ENCODE measurements at regions not wholly inside any gene's neighbourhood (a gene's known extent, or its start where the extent isn't known, plus 50 kb on each side); places are given as distances from the start of the nearest gene placed in this dataset.

DNA sequence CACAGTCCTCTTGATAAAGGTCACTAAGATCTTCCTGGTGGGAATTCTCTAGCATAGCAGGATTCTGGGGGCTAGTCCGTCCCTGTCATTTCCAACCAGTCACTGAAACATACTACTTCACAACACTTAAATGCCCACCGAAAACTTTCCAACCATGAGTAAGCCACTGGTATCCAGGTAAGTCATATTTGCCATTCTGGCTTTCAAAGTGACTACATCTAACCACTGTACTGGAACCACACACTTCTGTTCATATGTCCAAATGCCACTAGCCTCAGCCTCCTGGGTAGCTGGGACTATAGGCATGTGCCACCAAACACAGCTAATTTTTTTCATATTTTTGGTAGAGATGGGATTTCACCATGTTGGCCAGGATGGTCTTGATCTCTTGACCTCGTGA, 64.3 kb upstream of the VANGL1 start:
- H3K9ac ChIP-seq (ENCODE audit: insufficient read depth, low read depth, low read length) = no peak overlapping the region
- no peaks in the 10 kb centered on the region for H3K36me3 ChIP-seq (replicated peaks in 1 of 2; ENCODE audit: control insufficient read depth in 1 of 2, insufficient read depth in 2 of 2, low read length in 2 of 2)
- H3K27ac ChIP-seq (ENCODE audit: extremely low read length, insufficient read depth, low read length) = no peak overlapping the region
- ChIA-PET CTCF (ENCODE audit: low intra/inter-chr PET ratio, low total read pairs) (no interaction called here), POLR2A (no interaction called here)
- H2AFZ ChIP-seq (ENCODE audit: low read length) = no peak overlapping the region
- H3K27me3 ChIP-seq (ENCODE audit: control insufficient read depth in 1 of 2, insufficient read depth in 2 of 2, low read length in 2 of 2) = no peaks in the 10 kb centered on the region
- no peaks in the 10 kb centered on the region for H3K79me2 ChIP-seq (ENCODE audit: insufficient read depth, low read length)
- ATAC-seq (no peak), FAIRE-seq (no peak), DNase-seq (ENCODE audit: low spot score) (no peak)
- 5% methylated on average over 3 of the region's 3 CpGs for WGBS (ENCODE audit: low lambda C conversion rate)
- no peaks in the 10 kb centered on the region for H4K20me1 ChIP-seq (ENCODE audit: insufficient read depth, low read length)
- BruUV-seq (replicated peaks) = no TSS peak
- in situ Hi-C loops (cut with HindIII; ENCODE audit: extremely low pct_ligation_motif_present, low pct_unique_long_range_greater_than_20kb) = no loop called here
- peaks cover 11% of the 10 kb centered on the region for H3K9me3 ChIP-seq (ENCODE audit: low read length)
- no peak overlapping the region for H3K4me3 ChIP-seq (replicated peaks in 1 of 3; ENCODE audit: insufficient read depth in 1 of 3, low read depth in 2 of 3, low read length in 3 of 3)
- intact Hi-C loops (cut with micrococcal nuclease; ENCODE audit: unreplicated experiment) = no loop called here
- H3K4me2 ChIP-seq (ENCODE audit: low read depth, low read length) = no peak overlapping the region
- H3K4me1 ChIP-seq (ENCODE audit: insufficient read depth, low read length) = no peaks in the 10 kb centered on the region
- no peak for TF ChIP-seq NR3C1 (CRISPR knock-in tag; IDR thresholded peaks at IDR 0.05)
- TF ChIP-seq ZFX (CRISPR knock-in tag; IDR thresholded peaks at IDR 0.05; ENCODE audit: low read depth) = no peak
- TF ChIP-seq GPBP1L1 (CRISPR knock-in tag; IDR thresholded peaks at IDR 0.05) = no peak
- TF ChIP-seq, protein P1, sequence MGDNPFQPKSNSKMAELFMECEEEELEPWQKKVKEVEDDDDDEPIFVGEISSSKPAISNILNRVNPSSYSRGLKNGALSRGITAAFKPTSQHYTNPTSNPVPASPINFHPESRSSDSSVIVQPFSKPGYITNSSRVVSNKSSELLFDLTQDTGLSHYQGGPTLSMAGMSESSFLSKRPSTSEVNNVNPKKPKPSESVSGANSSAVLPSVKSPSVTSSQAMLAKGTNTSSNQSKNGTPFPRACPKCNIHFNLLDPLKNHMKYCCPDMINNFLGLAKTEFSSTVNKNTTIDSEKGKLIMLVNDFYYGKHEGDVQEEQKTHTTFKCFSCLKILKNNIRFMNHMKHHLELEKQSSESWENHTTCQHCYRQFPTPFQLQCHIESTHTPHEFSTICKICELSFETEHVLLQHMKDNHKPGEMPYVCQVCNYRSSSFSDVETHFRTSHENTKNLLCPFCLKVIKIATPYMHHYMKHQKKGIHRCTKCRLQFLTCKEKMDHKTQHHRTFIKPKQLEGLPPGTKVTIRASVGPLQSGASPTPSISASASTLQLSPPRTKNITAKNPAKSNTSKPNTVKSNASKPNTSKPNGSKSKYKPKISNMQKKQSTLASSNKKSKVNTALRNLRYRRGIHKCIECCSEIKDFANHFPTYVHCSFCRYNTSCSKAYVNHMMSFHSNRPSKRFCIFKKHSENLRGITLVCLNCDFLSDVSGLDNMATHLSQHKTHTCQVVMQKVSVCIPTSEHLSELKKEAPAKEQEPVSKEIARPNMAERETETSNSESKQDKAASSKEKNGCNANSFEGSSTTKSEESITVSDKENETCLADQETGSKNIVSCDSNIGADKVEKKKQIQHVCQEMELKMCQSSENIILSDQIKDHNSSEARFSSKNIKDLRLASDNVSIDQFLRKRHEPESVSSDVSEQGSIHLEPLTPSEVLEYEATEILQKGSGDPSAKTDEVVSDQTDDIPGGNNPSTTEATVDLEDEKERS (CRISPR knock-in tag; IDR thresholded peaks at IDR 0.05) = no peak
- no peak for TF ChIP-seq ZNF484 (CRISPR knock-in tag; IDR thresholded peaks at IDR 0.05; ENCODE audit: borderline replicate concordance, low read depth)
- TF ChIP-seq KDM5B (CRISPR knock-in tag; IDR thresholded peaks at IDR 0.05; ENCODE audit: borderline replicate concordance) = no peak
- no peak for TF ChIP-seq HNRNPLL (IDR thresholded peaks at IDR 0.05; ENCODE audit: low read depth, low read length, poor library complexity, severe bottlenecking)
- no peak for TF ChIP-seq ZNF382 (CRISPR knock-in tag; IDR thresholded peaks at IDR 0.05; ENCODE audit: borderline replicate concordance)
- no peak for TF ChIP-seq ZNF296 (CRISPR knock-in tag; conservative IDR thresholded peaks at IDR 0.05)
- TF ChIP-seq ZNF329 (CRISPR knock-in tag; IDR thresholded peaks at IDR 0.05; ENCODE audit: low read depth) = no peak
- TF ChIP-seq, protein P2, sequence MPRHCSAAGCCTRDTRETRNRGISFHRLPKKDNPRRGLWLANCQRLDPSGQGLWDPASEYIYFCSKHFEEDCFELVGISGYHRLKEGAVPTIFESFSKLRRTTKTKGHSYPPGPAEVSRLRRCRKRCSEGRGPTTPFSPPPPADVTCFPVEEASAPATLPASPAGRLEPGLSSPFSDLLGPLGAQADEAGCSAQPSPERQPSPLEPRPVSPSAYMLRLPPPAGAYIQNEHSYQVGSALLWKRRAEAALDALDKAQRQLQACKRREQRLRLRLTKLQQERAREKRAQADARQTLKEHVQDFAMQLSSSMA (CRISPR knock-in tag; IDR thresholded peaks at IDR 0.05) = no peak
- TF ChIP-seq NFKBIZ (CRISPR knock-in tag; IDR thresholded peaks at IDR 0.05) = no peak
- TF ChIP-seq NR2F1 (CRISPR knock-in tag; IDR thresholded peaks at IDR 0.05) = no peak
- no peak for TF ChIP-seq IRX3 (CRISPR knock-in tag; IDR thresholded peaks at IDR 0.05; ENCODE audit: borderline replicate concordance, low read depth)
- TF ChIP-seq MTF2 (CRISPR knock-in tag; IDR thresholded peaks at IDR 0.05; ENCODE audit: borderline replicate concordance) = no peak
- no peak for TF ChIP-seq EHMT2 (IDR thresholded peaks at IDR 0.05; ENCODE audit: borderline replicate concordance, low read depth, low read length)
- TF ChIP-seq FOXO4 (CRISPR knock-in tag; conservative IDR thresholded peaks at IDR 0.05) = no peak

Measured in HepG2 (cell line).